LNCAP (cell line): ENCODE measurements at regions not wholly inside any gene's neighbourhood (a gene's known extent, or its start where the extent isn't known, plus 50 kb on each side); places are given as distances from the start of the nearest gene placed in this dataset.

Experiments
- CTCF ChIP-seq: fragments of 450-650 bp; IDR thresholded peaks from 2 replicates; pipeline ENCODE4 v1.5.1; 2017; ENCODE audit warnings: mild to moderate bottlenecking

- TF ChIP-seq CTCF = no peak
These were observed 80.9 kb upstream of the SRSF6 start for GRCh38 chr20:43376831-43377230.

DNA sequence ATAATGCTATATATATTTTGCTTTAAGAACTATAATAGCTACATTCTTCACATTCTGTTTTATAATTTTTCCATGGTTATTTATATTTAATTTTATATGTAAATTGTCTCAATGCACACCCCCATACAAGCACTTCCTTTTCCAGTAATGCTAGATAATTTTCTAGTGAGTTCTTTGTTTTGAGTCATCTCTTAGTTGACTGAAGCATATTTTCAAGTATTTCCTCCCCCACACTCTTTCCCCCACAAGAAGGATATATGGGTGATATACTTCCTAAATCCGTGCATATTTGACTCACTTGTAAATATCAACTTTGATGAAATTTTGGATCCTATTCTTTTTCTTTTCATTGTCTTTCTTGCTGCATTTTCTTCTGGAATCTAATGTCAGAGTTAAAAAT is 82.1 kb upstream of the SRSF6 start:
- no peak for TF ChIP-seq CTCF

- TF ChIP-seq CTCF = no peak
These were observed 85.6 kb upstream of the SRSF6 start for GRCh38 chr20:43372051-43372450.

GRCh38 chr20:43365691-43366090 is 92.0 kb upstream of the SRSF6 start:
- no peak for TF ChIP-seq CTCF

GRCh38 chr20:43364001-43364400 is 93.7 kb upstream of the SRSF6 start:
- TF ChIP-seq CTCF = no peak

- TF ChIP-seq CTCF = no peak
These were observed 94.2 kb upstream of the SRSF6 start for GRCh38 chr20:43363506-43363905.

DNA sequence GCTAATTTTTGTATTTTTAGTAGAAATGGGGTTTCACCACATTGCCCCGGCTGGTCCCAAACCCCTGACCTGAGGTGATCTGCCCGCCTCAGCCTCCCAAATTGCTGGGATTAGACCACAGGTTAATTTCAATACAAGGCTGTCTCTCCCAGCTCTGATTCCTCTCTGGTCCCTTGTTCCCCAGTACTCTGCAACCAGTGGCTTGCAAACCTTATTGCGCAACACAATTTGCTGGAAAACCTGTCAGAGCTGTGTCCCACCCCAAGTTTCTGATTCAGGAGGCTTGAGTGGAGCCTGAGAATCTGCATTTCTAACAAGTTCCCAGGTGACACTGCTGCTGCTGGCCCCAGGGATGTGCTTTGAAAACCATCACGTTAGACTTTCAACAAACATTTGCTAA is 96.2 kb upstream of the SRSF6 start:
- TF ChIP-seq CTCF = no peak

DNA sequence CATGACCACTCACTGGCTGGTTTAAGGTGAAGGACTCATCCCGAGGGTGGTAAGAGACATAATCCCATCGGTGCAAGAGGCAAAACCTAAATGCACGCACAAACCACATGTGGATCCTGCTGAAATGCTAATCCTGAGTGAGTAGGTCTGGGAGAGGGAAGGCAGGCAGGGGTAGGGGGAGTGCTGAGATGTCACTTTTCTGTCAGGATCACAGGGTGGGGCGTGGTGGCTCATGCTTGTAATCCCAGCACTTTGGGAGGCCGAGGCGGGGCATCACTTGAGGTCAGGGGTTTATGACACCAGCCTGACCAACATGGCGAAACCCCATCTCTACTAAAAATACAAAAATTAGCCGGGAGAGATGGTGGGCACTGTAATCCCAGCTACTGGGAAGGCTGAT is 97.7 kb upstream of the SRSF6 start:
- no peak for TF ChIP-seq CTCF
